GM12874 (cell line): ENCODE measurements at regions not wholly inside any gene's neighbourhood (a gene's known extent, or its start where the extent isn't known, plus 50 kb on each side); places are given as distances from the start of the nearest gene placed in this dataset.

Experiments
- TF ChIP-seq, protein P1 (sequence below): IDR thresholded peaks from 2 replicates; pipeline ENCODE4 v1.5.1; 2011; ENCODE audit warnings: low read depth, mild to moderate bottlenecking, control low read depth, low read length, moderate library complexity; ENCODE audit not compliant: insufficient read depth

DNA sequence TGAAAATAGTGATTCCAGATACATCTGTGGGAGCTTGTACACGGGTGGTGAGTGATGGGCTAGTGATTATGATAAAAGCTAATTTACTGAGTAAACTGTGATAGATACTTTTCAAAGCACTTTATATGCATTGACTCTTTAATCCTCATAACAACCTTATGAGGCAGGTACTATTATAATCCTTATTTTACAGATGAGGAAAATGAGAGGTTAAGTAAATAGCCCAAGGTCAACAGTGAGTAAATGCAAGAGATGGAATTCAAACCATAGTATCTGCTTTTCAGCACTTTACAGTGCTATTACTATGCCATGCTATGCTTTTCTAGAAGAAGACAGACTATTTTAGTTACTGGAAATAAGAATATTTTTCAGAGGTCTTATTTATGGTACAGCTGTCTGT is 320.9 kb upstream of the CITED2 start:
- TF ChIP-seq, protein P1, sequence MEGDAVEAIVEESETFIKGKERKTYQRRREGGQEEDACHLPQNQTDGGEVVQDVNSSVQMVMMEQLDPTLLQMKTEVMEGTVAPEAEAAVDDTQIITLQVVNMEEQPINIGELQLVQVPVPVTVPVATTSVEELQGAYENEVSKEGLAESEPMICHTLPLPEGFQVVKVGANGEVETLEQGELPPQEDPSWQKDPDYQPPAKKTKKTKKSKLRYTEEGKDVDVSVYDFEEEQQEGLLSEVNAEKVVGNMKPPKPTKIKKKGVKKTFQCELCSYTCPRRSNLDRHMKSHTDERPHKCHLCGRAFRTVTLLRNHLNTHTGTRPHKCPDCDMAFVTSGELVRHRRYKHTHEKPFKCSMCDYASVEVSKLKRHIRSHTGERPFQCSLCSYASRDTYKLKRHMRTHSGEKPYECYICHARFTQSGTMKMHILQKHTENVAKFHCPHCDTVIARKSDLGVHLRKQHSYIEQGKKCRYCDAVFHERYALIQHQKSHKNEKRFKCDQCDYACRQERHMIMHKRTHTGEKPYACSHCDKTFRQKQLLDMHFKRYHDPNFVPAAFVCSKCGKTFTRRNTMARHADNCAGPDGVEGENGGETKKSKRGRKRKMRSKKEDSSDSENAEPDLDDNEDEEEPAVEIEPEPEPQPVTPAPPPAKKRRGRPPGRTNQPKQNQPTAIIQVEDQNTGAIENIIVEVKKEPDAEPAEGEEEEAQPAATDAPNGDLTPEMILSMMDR: no peak

DNA sequence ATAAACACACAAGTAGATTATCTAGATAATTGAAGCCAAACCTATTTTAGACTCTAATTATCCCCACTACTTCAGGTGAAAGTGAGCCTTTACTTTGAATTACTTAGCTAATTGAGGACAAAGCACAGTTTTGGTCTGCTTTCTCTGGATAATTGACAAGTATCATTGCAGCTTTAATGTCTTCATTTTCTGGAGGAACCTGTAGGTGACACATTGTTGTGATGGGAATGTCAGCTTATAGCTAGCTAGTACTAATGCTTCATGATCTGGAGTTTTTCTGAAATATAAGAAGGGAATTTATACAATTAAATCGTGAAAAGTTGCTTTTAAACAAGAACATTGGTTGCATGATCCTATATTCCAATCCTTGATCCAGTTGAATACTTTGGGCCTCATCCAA is 319.3 kb upstream of the CITED2 start:
- TF ChIP-seq, protein P1: no peak

DNA sequence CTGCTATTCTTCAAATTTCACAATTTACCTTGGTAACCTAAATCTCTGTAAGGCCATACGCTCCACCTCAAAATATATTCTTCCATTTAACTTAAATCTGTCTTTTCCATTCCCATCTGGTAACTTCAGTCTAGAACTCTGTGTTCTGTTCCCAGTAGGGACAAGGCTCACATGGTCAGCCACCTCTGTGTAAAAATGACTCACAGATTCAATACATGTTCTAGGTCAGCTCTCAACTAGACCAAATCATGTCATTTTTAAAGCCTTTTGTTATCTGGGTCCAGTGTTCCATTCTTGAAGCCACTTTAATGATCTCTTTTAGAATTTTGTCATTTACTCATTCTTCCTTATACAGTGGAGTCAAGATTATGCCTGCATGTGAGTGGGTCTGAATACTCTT is 315.6 kb upstream of the CITED2 start:
- TF ChIP-seq, protein P1: no peak

DNA sequence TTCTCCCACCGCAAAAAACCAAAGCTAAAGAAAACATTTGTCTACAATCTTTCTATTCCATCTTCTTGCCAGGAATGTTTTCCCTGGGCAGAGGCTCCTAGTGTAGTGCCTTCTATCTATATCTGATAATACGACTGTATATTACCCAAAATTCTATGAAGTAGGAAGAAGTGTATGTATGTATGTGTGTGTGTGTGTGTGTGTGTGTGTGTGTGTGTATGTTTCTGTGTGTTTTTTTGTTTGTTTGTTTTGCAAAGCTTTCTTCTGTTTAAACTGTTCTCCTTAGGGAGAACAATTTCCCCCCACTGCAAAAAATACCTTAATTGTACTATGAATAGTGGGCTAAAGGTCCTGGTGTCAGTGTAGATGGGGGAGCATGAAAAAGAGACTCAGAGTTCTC is 312.6 kb upstream of the CITED2 start:
- TF ChIP-seq, protein P1: no peak

DNA sequence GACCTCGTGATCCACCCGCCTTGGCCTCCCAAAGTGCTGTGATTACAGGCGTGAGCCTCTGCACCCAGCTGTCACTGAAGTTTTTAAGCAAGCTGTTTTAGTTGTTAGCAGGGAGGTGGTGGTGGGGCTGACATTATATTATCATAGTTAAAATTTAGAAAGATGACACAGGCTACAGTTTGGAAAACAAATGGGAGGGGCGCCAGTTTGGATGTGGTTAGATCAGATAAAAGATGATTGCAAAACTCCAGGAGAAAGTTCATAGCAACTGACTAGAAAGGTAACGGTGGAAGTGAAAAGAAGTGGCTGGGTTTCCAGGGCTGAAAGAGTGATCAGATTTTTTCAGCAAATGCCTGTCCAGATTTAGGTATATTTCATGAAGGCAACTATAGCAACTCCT is 311.9 kb upstream of the CITED2 start:
- TF ChIP-seq, protein P1: no peak

DNA sequence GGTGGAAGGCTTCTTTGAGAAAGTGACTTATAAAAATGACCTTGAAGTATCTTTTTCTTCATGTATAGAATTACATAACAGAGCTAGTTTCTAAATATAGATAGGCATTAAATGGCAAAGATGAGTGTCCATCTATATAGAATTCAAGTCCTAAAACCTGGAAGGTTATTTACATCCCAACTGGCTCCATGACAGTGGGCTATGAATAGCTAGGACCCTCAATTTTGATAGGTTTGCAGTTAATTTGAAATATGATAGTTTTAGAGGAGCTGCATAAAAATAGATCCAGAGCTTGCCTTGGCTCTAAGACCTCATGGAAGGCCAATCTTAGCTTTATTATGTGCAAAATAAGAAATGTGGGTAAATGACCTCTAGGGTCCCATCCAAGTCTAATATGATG is 310.6 kb upstream of the CITED2 start:
- TF ChIP-seq, protein P1: no peak

DNA sequence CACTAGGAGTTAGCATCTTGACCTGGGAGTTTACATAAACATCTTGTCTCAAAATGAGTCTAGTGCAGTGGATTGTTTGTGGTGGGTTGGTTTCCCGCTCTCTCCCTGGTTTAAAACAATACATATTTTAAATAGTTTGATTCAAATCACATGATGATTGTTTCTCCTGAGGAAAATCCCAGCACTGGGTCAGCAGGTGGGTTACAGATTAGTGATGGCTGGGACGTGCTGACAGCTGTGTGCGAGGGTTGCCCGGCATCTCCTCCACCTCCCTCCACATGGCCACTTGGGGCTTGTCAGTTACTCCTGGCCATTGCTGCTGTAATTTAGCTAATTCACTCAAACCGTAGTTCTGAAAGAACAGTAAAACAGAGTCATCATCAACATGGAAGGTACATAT is 306.4 kb upstream of the CITED2 start:
- TF ChIP-seq, protein P1: no peak
